Fibroblast of villous mesenchyme (primary cell): ENCODE measurements at regions not wholly inside any gene's neighbourhood (a gene's known extent, or its start where the extent isn't known, plus 50 kb on each side); places are given as distances from the start of the nearest gene placed in this dataset.

Experiments
- DNase-seq: peaks from one replicate; pipeline ENCODE4 v3.0.0-alpha.2; 2010; ENCODE audit warnings: low read depth
- H3K4me3 ChIP-seq: 2 replicates; pipeline ENCODE4 v1.5.1; 2011; ENCODE audit warnings: low read depth, mild to moderate bottlenecking, low read length
- TF ChIP-seq, protein P1 (sequence below): IDR thresholded peaks from 2 replicates; pipeline ENCODE4 v1.5.1; 2012; ENCODE audit warnings: low read depth, mild to moderate bottlenecking, low read length; ENCODE audit not compliant: insufficient read depth

DNA sequence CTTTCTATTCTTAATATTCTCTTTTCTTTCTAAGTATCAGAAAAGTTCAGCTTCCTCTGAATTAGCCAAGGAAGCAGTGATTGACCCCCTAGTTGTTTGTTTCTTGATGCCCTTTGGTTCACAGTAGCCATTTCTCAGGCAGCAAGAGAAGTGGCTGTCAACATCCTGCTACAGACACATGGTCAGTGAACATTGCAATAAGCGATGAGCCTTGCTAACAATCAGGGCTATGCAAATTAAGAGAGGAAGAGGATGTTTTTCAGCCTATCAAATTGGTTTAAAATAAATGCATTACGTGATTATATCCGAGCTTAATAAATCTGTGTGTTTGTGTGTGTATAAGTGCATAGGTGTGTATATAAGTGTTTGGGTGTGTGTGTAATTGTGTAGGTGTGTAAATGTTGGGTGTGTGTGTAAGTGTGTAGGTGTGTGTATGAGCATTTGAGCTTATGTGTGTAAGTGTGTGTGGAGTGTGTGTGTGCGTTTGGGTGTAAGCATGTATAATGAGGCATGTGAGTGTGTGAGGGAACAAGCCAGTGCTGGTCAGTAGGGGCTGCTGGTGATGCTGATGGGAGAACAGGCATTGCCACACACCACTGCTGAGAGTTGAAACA is 78.1 kb upstream of the XCR1 start:
- H3K4me3 ChIP-seq: no peak overlapping the region
- TF ChIP-seq, protein P1, sequence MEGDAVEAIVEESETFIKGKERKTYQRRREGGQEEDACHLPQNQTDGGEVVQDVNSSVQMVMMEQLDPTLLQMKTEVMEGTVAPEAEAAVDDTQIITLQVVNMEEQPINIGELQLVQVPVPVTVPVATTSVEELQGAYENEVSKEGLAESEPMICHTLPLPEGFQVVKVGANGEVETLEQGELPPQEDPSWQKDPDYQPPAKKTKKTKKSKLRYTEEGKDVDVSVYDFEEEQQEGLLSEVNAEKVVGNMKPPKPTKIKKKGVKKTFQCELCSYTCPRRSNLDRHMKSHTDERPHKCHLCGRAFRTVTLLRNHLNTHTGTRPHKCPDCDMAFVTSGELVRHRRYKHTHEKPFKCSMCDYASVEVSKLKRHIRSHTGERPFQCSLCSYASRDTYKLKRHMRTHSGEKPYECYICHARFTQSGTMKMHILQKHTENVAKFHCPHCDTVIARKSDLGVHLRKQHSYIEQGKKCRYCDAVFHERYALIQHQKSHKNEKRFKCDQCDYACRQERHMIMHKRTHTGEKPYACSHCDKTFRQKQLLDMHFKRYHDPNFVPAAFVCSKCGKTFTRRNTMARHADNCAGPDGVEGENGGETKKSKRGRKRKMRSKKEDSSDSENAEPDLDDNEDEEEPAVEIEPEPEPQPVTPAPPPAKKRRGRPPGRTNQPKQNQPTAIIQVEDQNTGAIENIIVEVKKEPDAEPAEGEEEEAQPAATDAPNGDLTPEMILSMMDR: no peak
- no peak for DNase-seq

DNA sequence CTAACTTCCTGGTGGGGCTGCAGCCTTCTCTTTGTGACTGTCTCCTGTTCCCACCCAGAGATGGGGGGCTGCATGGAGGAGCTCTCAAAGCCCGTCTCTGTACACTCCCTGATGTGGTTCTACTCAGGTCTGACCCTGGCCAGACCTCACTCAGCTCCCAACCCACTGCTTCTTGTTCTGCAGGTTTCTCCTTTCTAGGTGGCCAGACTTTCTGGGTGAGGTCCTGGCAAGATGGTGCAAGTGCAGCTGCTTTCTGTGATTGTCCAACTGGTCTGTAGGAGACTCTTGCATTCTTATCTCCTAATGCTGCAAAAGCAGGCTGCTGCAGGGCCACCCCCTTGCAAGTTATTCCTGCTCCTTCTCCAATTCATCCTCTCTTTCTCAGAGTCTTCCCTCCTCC is 77.4 kb upstream of the XCR1 start:
- TF ChIP-seq, protein P1: no peak
- H3K4me3 ChIP-seq: no peak overlapping the region
- no peak for DNase-seq

DNA sequence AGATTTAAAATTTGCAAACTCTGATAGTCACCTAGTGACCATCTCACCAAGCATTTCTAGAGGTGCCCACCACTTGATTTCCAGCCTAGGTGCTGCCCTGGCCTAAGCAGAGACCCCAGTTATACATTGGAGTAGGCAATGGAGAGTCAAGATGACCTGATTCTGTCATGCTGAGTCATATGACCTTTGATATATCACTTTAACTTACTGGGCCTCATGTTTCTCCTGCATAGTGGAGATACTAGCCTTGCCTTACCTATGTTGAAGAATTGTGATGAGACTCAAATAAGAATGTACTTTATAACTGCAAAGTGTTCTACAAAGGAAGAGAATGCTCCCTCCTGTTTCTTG is 75.5 kb upstream of the XCR1 start:
- H3K4me3 ChIP-seq: no peak overlapping the region
- TF ChIP-seq, protein P1: no peak
- DNase-seq: no peak

DNA sequence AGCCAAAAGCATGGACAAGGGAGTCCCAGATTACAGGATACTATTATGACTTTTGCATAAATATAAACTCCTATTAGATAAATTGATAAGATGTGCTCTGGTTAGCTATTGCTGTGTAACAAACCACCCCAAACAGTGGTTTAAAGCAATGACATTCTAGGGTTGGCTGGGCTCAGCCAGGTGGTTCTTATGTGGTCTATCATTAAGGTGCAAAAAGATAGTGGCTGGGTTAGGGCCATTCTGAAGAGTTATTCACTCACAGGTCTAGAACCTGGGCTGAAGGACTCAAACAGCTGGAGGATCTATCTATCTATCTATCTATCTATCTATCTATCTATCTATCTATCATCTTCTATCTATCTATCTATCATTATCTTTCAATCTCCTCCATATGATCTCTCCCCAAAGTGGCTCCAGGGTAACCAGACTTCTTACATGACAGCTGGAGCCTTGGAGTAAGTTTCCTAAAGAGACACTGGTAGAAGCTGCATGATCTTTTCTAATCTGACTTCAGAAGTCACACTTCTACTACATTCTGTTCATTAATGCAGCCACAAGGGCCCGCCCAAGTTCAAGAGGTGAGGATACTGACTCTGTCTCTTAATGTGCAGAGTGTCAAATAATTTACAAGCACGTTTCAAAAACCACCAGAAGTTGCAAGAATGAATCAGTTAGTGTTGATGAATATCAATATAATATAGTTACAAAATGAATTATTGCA is 74.9 kb upstream of the XCR1 start:
- DNase-seq: no peak
- TF ChIP-seq, protein P1: peak; percentile 8
- H3K4me3 ChIP-seq: no peak overlapping the region

DNA sequence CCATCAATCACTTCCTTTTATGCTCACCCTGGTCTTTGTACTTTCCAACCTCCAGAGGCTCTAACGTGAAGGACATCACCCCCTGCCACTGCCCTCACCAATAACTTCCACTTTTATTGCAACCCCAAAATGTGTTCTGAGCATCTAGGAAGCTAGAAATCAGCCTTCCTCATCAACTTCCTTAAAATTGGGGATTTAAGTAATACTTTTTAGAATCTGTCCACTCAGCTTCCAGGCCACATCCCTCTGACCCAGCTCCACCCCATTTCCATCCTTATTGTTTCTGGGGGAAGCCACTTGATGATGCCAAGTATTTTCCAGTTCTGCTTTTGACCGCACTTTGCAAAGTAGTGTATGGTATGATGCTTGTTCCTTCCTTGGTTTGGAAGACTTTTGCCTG is 73.5 kb upstream of the XCR1 start:
- H3K4me3 ChIP-seq: no peak overlapping the region
- DNase-seq: no peak
- TF ChIP-seq, protein P1: no peak

DNA sequence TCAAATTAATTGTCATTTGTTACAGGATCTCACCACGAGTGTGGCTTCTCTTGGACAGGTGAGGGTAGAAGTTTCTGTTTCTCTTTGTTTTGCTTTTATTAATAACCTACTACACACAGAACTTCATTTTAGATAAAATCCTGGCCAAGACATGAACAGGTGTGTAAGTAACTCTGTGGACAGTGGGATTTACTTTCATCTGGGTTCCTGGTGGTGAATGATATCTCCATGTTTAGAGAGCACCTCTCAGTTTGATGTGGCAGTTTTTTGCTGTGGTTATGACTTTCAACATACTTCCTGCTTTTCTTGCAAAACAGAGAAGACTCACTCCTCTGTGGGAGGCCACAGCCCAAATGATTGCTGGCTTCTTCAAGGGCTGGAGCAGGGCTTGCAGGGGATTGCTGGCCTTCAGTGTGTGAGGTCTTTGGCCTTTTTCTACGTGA is 71.1 kb upstream of the XCR1 start:
- peak; percentile 91 for DNase-seq
- H3K4me3 ChIP-seq: no peak overlapping the region

More for the DNA sequence above, 71.1 kb upstream of the XCR1 start:
- TF ChIP-seq, protein P1: no peak
